B cell (primary cell): ENCODE measurements at regions not wholly inside any gene's neighbourhood (a gene's known extent, or its start where the extent isn't known, plus 50 kb on each side); places are given as distances from the start of the nearest gene placed in this dataset.

Experiments
- ATAC-seq: fragments of 200-7000 bp; cut with Tn5 transposase; one replicate; pipeline ENCODE4 v1.10.0; 2021; ENCODE audit warnings: low read depth, mild to moderate bottlenecking, moderate number of reproducible peaks, moderate library complexity
- CTCF ChIA-PET: fragments of 350-600 bp; sonication (Branson Sonifier 250); formaldehyde crosslinking; loops from one replicate; lab custom pipeline; 2021; ENCODE audit warnings: antibody characterized with exemption, inconsistent platforms; lab: Charles Lee
- POLR2A ChIA-PET: fragments of 350-600 bp; sonication (Branson Sonifier 250); formaldehyde crosslinking; loops from one replicate; lab custom pipeline; 2021; ENCODE audit warnings: antibody characterized with exemption; lab: Charles Lee
- DNase-seq: peaks from one replicate; pipeline ENCODE4 v3.0.0; 2013
- H2AFZ ChIP-seq: 2 replicates; pipeline ENCODE4 v1.6.1; 2012; ENCODE audit warnings: mild to moderate bottlenecking, low read depth, low read length; ENCODE audit not compliant: insufficient read depth, poor library complexity, severe bottlenecking
- H3K27ac ChIP-seq, 2 donors: 1 replicate in 1 of 2; 2 replicates in 1 of 2; pipeline ENCODE4 v1.5.1; 2012 to 2013; ENCODE audit warnings: low read length in 2 of 2, mild to moderate bottlenecking in 2 of 2, moderate library complexity in 1 of 2
- H3K27me3 ChIP-seq, 4 experiments: fragments of 200-600 bp in 1 of 4; sonication (generic) in 1 of 4; replicated peaks in 1 of 4; 1 replicate in 2 of 4; 2 replicates in 2 of 4; pipeline versions ENCODE4 v1.6.1 to v1.7.0; 2013 to 2016; ENCODE audit warnings: low read length in 3 of 4, mild to moderate bottlenecking in 2 of 4, mixed read lengths in 1 of 4, moderate library complexity in 1 of 4; ENCODE audit not compliant: insufficient read depth in 4 of 4, control insufficient read depth in 3 of 4; ENCODE audit errors: control extremely low read depth in 1 of 4
- H3K36me3 ChIP-seq, 2 experiments: replicated peaks in 1 of 2; 1 replicate in 1 of 2; 2 replicates in 1 of 2; pipeline versions ENCODE4 v1.6.1 to v1.7.1; 2013; ENCODE audit warnings: low read length in 1 of 2; ENCODE audit not compliant: insufficient read depth in 2 of 2, control insufficient read depth in 1 of 2; ENCODE audit errors: control extremely low read depth in 1 of 2, extremely low read depth in 1 of 2
- H3K4me1 ChIP-seq, 2 donors: fragments of 200-600 bp in 1 of 2; sonication (generic) in 1 of 2; 1 replicate in 1 of 2; 2 replicates in 1 of 2; pipeline versions ENCODE4 v1.5.1 to v1.6.1; 2013 to 2017; ENCODE audit warnings: low read length in 2 of 2; ENCODE audit not compliant: control insufficient read depth in 2 of 2, insufficient read depth in 2 of 2
- H3K4me2 ChIP-seq: replicated peaks from 2 replicates; pipeline ENCODE3; 2012; ENCODE audit warnings: mild to moderate bottlenecking, low read depth, low read length; ENCODE audit not compliant: poor library complexity, severe bottlenecking
- H3K4me3 ChIP-seq, 5 experiments: fragments of 200-600 bp in 1 of 5; sonication (generic) in 1 of 5; 1 replicate in 3 of 5; 2 replicates in 2 of 5; pipeline versions ENCODE4 v1.5.1 to v1.7.0; 2011 to 2016; ENCODE audit warnings: low read length in 4 of 5, mild to moderate bottlenecking in 4 of 5, low read depth in 2 of 5, control low read depth in 1 of 5, moderate library complexity in 1 of 5; ENCODE audit not compliant: insufficient read depth in 1 of 5; ENCODE audit errors: control extremely low read depth in 1 of 5, extremely low read depth in 1 of 5
- H3K79me2 ChIP-seq: fragments of 200-600 bp; sonication (generic); one replicate; pipeline ENCODE4 v1.6.0; 2016; ENCODE audit warnings: low read length; ENCODE audit not compliant: control insufficient read depth, insufficient read depth
- H3K9ac ChIP-seq: fragments of 200-600 bp; sonication (generic); 2 replicates; pipeline ENCODE4 v1.6.1; 2017; ENCODE audit warnings: mild to moderate bottlenecking, low read length, moderate library complexity
- H3K9me3 ChIP-seq, 3 donors: one replicate each; pipeline versions ENCODE4 v1.6.1 to v1.7.1; 2013; ENCODE audit warnings: low read length in 2 of 3; ENCODE audit not compliant: control insufficient read depth in 2 of 3, insufficient read depth in 1 of 3; ENCODE audit errors: control extremely low read depth in 1 of 3
- H4K20me1 ChIP-seq: 2 replicates; pipeline ENCODE4 v1.6.0; 2012; ENCODE audit warnings: mild to moderate bottlenecking, low read length; ENCODE audit not compliant: insufficient read depth, control insufficient read depth, poor library complexity, severe bottlenecking
- H3K27ac Mint-ChIP-seq: one replicate; pipeline ENCODE4 v1.8.0; 2021; ENCODE audit warnings: mixed read lengths
- H3K27me3 Mint-ChIP-seq: one replicate; pipeline ENCODE4 v1.8.0; 2021; ENCODE audit warnings: mixed read lengths
- H3K4me1 Mint-ChIP-seq: one replicate; pipeline ENCODE4 v1.8.0; 2021; ENCODE audit warnings: mixed read lengths
- H3K4me3 Mint-ChIP-seq: one replicate; pipeline ENCODE4 v1.8.0; 2021; ENCODE audit warnings: mixed read lengths
- H3K9me3 Mint-ChIP-seq: one replicate; pipeline ENCODE4 v1.8.0; 2022; ENCODE audit warnings: mixed read lengths; ENCODE audit not compliant: insufficient read depth
- EZH2 ChIP-seq: IDR thresholded peaks from 2 replicates; pipeline ENCODE4 v1.6.1; 2012; ENCODE audit warnings: borderline replicate concordance, low read depth, mild to moderate bottlenecking, moderate library complexity, low read length; ENCODE audit not compliant: insufficient read depth, poor library complexity, severe bottlenecking
- WGBS: methylation state at CpG from one replicate; pipeline ENCODE4 v1.1.5; 2013; ENCODE audit warnings: missing lambda C conversion rate; ENCODE audit not compliant: insufficient coverage; 5-methylcytosine and 5-hydroxymethylcytosine counted together
- intact Hi-C: fragments of 100-400 bp; cut with micrococcal nuclease; formaldehyde crosslinking; loops from one replicate; pipeline ENCODE4 v1.10.0; 2022
- TF ChIP-seq, protein P1 (sequence below): fragments of 200-600 bp; IDR thresholded peaks from one replicate; pipeline ENCODE4 v1.8.0; 2022; ENCODE audit warnings: antibody characterized with exemption, mild to moderate bottlenecking

DNA sequence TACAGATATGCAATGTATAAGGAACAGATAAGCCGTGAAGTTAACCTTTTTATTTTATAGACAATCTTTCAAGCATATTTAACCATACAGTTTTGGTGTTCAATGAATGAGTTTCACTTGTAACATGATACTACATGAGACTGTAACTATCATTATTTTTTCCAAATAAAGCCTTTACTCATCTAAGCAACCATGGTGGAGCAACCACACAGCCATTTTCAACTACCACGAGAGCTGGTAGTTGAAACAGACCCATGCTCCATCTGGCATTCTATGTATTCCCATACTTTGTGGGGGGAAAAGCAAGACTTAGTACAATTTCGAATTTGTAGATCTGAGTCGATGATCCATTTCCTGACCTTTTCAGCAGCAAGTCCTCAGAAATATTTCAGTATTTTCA, 159.3 kb upstream of the RND3 start:
- CTCF ChIA-PET, result no interaction called here
- H3K9me3 ChIP-seq, result no peaks in the 10 kb centered on the region

DNA sequence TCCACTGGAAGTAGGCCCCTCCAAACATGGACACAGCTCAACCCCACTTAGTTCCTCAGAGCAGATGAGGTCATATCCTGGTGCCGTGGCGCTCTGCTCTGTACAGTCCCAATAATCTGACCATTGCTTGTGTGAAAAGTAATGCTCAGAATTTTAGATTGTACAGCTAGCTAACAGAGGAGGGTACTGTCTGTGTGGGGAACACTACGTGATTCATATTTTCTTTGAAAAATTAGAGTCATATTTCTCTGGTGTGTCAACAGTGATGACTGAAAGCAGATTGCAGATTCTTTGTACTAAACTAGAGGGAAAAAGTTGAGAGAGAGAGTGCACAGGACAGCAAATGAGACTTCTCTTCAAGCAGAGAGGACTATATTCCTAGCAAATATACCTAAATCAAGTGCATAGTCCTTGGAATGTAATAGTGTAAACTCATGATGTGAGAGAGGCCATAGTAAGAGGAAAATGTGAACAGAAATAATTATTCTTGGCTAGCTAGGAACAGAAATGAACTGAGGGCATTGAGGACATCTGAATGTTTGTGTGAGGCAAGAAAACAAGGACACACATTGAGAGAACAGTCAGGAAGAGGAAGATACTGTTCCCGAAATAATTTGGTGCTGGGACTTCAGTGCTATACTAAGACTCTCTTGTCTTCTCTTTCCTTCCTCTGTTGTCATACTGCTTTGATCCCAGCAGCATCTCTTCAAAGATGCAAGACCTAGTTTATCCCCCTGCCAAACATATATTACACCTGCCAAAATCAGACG, 157.0 kb upstream of the RND3 start:
- Histone ChIP-seq H3K36me3 (no peaks in the 10 kb centered on the region), H3K9me3 (no peaks in the 10 kb centered on the region), H3K9ac (no peak overlapping the region), H3K4me1 (no peaks in the 10 kb centered on the region), H2AFZ (no peak overlapping the region), H3K79me2 (no peaks in the 10 kb centered on the region), H3K4me3 (no peak overlapping the region), H3K27me3 (no peaks in the 10 kb centered on the region), H3K4me2 (no peak overlapping the region), H3K27ac (no peak overlapping the region), H4K20me1 (no peaks in the 10 kb centered on the region)
- ATAC-seq (no peak), DNase-seq (no peak)
- ChIA-PET CTCF (no interaction called here), POLR2A (no interaction called here)
- no peak overlapping the region for H3K27ac Mint-ChIP-seq
- H3K4me3 Mint-ChIP-seq, result no peak overlapping the region
- no peaks in the 10 kb centered on the region for H3K27me3 Mint-ChIP-seq
- TF ChIP-seq, protein P1, sequence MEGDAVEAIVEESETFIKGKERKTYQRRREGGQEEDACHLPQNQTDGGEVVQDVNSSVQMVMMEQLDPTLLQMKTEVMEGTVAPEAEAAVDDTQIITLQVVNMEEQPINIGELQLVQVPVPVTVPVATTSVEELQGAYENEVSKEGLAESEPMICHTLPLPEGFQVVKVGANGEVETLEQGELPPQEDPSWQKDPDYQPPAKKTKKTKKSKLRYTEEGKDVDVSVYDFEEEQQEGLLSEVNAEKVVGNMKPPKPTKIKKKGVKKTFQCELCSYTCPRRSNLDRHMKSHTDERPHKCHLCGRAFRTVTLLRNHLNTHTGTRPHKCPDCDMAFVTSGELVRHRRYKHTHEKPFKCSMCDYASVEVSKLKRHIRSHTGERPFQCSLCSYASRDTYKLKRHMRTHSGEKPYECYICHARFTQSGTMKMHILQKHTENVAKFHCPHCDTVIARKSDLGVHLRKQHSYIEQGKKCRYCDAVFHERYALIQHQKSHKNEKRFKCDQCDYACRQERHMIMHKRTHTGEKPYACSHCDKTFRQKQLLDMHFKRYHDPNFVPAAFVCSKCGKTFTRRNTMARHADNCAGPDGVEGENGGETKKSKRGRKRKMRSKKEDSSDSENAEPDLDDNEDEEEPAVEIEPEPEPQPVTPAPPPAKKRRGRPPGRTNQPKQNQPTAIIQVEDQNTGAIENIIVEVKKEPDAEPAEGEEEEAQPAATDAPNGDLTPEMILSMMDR, result no peak
- no peak for TF ChIP-seq EZH2
- no peaks in the 10 kb centered on the region for H3K9me3 Mint-ChIP-seq
- 94% methylated on average over 2 of the region's 5 CpGs for whole genome bisulfite sequencing
- intact Hi-C loops, result no loop called here
- H3K4me1 Mint-ChIP-seq, result no peaks in the 10 kb centered on the region

More for the DNA sequence above, 159.3 kb upstream of the RND3 start:
- Histone ChIP-seq H4K20me1 (no peaks in the 10 kb centered on the region), H3K4me2 (no peak overlapping the region), H3K27ac (no peak overlapping the region), H3K79me2 (no peaks in the 10 kb centered on the region), H3K9ac (no peak overlapping the region), H3K36me3 (no peaks in the 10 kb centered on the region), H3K4me1 (no peaks in the 10 kb centered on the region), H2AFZ (no peak overlapping the region), H3K27me3 (no peaks in the 10 kb centered on the region), H3K4me3 (no peak overlapping the region)
- intact Hi-C loops, result no loop called here
- H3K4me3 Mint-ChIP-seq, result no peak overlapping the region
- H3K27me3 Mint-ChIP-seq, result no peaks in the 10 kb centered on the region
- TF ChIP-seq EZH2, result no peak
- TF ChIP-seq, protein P1, result no peak
- POLR2A ChIA-PET, result no interaction called here
- ATAC-seq (no peak), DNase-seq (no peak)
- no peaks in the 10 kb centered on the region for H3K9me3 Mint-ChIP-seq
- WGBS, result 100% methylated on average over 1 of the region's 4 CpGs
- no peak overlapping the region for H3K27ac Mint-ChIP-seq
- H3K4me1 Mint-ChIP-seq, result no peaks in the 10 kb centered on the region
